ENCODE measurements at regions not wholly inside any gene's neighbourhood (a gene's known extent, or its start where the extent isn't known, plus 50 kb on each side); places are given as distances from the start of the nearest gene placed in this dataset.

GRCh38 chr5:68431186-68431585, 215.6 kb downstream of the PIK3R1 start:
- H3K36me3 ChIP-seq (ENCODE audit: control insufficient read depth, low read length) = no peaks in the 10 kb centered on the region
- no peak overlapping the region for H3K4me2 ChIP-seq (ENCODE audit: low read length)
- H3K4me1 ChIP-seq (ENCODE audit: control insufficient read depth, low read length) = peaks cover 21% of the 10 kb centered on the region
- no peak overlapping the region for H3K4me3 ChIP-seq (ENCODE audit: low read length)
- no peak for TF ChIP-seq EZH2phosphoT487 (IDR thresholded peaks at IDR 0.05; ENCODE audit: borderline replicate concordance, low read length)
- TF ChIP-seq, protein P1, sequence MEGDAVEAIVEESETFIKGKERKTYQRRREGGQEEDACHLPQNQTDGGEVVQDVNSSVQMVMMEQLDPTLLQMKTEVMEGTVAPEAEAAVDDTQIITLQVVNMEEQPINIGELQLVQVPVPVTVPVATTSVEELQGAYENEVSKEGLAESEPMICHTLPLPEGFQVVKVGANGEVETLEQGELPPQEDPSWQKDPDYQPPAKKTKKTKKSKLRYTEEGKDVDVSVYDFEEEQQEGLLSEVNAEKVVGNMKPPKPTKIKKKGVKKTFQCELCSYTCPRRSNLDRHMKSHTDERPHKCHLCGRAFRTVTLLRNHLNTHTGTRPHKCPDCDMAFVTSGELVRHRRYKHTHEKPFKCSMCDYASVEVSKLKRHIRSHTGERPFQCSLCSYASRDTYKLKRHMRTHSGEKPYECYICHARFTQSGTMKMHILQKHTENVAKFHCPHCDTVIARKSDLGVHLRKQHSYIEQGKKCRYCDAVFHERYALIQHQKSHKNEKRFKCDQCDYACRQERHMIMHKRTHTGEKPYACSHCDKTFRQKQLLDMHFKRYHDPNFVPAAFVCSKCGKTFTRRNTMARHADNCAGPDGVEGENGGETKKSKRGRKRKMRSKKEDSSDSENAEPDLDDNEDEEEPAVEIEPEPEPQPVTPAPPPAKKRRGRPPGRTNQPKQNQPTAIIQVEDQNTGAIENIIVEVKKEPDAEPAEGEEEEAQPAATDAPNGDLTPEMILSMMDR (IDR thresholded peaks at IDR 0.05; ENCODE audit: low read depth, low read length, poor library complexity, severe bottlenecking) = no peak
- peaks cover 3% of the 10 kb centered on the region; the same call in 1 of the 2 replicates for H3K27me3 ChIP-seq (ENCODE audit: control insufficient read depth, low read length)
- H3K27ac ChIP-seq (ENCODE audit: low read depth, low read length) = no peak overlapping the region
- no peaks in the 10 kb centered on the region for H3F3A ChIP-seq (ENCODE audit: control insufficient read depth, insufficient read depth)
- H4K20me1 ChIP-seq (ENCODE audit: control insufficient read depth, insufficient read depth, low read depth, low read length) = no peaks in the 10 kb centered on the region
- no peaks in the 10 kb centered on the region for H3K9me3 ChIP-seq (ENCODE audit: control insufficient read depth, insufficient read depth, low read length)
- no peaks in the 10 kb centered on the region for H3K9me2 ChIP-seq (replicated peaks; ENCODE audit: control insufficient read depth, low read length)
- H3K79me2 ChIP-seq (ENCODE audit: control insufficient read depth, low read length) = no peaks in the 10 kb centered on the region

GRCh38 chr5:68431601-68432337, 216.2 kb downstream of the PIK3R1 start:
- H3K36me3 ChIP-seq (ENCODE audit: control insufficient read depth, low read length) = no peaks in the 10 kb centered on the region
- no peak for TF ChIP-seq EZH2phosphoT487 (IDR thresholded peaks at IDR 0.05; ENCODE audit: borderline replicate concordance, low read length)
- TF ChIP-seq, protein P1 (IDR thresholded peaks at IDR 0.05; ENCODE audit: low read depth, low read length, poor library complexity, severe bottlenecking) = no peak
- H3K27me3 ChIP-seq (ENCODE audit: control insufficient read depth, low read length) = peaks cover 3% of the 10 kb centered on the region; the same call in 1 of the 2 replicates
- H3F3A ChIP-seq (ENCODE audit: control insufficient read depth, insufficient read depth) = no peaks in the 10 kb centered on the region
- H3K4me3 ChIP-seq (ENCODE audit: low read length) = no peak overlapping the region
- H3K9me3 ChIP-seq (ENCODE audit: control insufficient read depth, insufficient read depth, low read length) = no peaks in the 10 kb centered on the region
- peaks cover 21% of the 10 kb centered on the region for H3K4me1 ChIP-seq (ENCODE audit: control insufficient read depth, low read length)
- H4K20me1 ChIP-seq (ENCODE audit: control insufficient read depth, insufficient read depth, low read depth, low read length) = no peaks in the 10 kb centered on the region
- no peaks in the 10 kb centered on the region for H3K79me2 ChIP-seq (ENCODE audit: control insufficient read depth, low read length)
- H3K4me2 ChIP-seq (ENCODE audit: low read length) = no peak overlapping the region
- H3K27ac ChIP-seq (ENCODE audit: low read depth, low read length) = no peak overlapping the region
- H3K9me2 ChIP-seq (replicated peaks; ENCODE audit: control insufficient read depth, low read length) = no peaks in the 10 kb centered on the region

DNA sequence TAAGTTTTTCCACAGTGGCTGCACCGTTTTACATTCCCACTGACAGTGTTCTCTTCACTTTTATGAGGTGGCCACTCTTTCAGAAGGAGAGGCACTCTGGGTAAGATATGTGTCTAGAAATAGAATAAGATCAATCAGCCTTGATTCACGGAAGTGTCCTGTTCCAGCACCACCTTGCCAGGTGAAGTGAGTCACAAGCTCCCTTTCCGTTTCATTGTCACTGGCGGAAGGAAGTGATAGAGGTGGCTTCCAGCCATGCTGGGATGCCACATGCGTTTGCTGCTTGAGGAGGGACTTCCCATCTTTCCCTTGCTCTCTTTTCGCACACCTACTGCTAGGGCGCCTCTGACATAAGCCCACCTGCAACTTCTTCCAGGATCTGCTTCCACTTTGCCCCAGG, 217.1 kb downstream of the PIK3R1 start:
- Histone ChIP-seq H3K27me3 (ENCODE audit: control insufficient read depth, low read length) (peaks cover 3% of the 10 kb centered on the region; the same call in 1 of the 2 replicates), H3K9me3 (ENCODE audit: control insufficient read depth, insufficient read depth, low read length) (no peaks in the 10 kb centered on the region), H3K4me2 (ENCODE audit: low read length) (no peak overlapping the region), H3F3A (ENCODE audit: control insufficient read depth, insufficient read depth) (no peaks in the 10 kb centered on the region), H3K36me3 (ENCODE audit: control insufficient read depth, low read length) (no peaks in the 10 kb centered on the region), H3K4me3 (ENCODE audit: low read length) (no peak overlapping the region), H3K4me1 (ENCODE audit: control insufficient read depth, low read length) (peaks cover 21% of the 10 kb centered on the region), H3K9me2 (replicated peaks; ENCODE audit: control insufficient read depth, low read length) (no peaks in the 10 kb centered on the region), H4K20me1 (ENCODE audit: control insufficient read depth, insufficient read depth, low read depth, low read length) (no peaks in the 10 kb centered on the region), H3K79me2 (ENCODE audit: control insufficient read depth, low read length) (no peaks in the 10 kb centered on the region), H3K27ac (ENCODE audit: low read depth, low read length) (no peak overlapping the region)
- TF ChIP-seq, protein P1 (IDR thresholded peaks at IDR 0.05; ENCODE audit: low read depth, low read length, poor library complexity, severe bottlenecking) = no peak
- no peak for TF ChIP-seq EZH2phosphoT487 (IDR thresholded peaks at IDR 0.05; ENCODE audit: borderline replicate concordance, low read length)

Data from DOHH2 (cell line).